Upper lobe of right lung (tissue), 1 donor: ENCODE measurements at regions not wholly inside any gene's neighbourhood (a gene's known extent, or its start where the extent isn't known, plus 50 kb on each side); places are given as distances from the start of the nearest gene placed in this dataset.

Experiments used
- ATAC-seq: fragments of 200-7000 bp; cut with Tn5 transposase; one replicate; pipeline ENCODE4 v1.9.1; 2020; ENCODE audit warnings: mild to moderate bottlenecking, moderate library complexity
- DNase-seq: peaks from one replicate; pipeline ENCODE4 v3.0.0-alpha.2; 2020
- H3K27ac ChIP-seq: fragments of 200-600 bp; one replicate; pipeline ENCODE4 v1.8.0; 2022
- H3K27me3 ChIP-seq: fragments of 200-600 bp; one replicate; pipeline ENCODE4 v1.8.0; 2022; ENCODE audit warnings: mild to moderate bottlenecking
- H3K36me3 ChIP-seq: fragments of 200-600 bp; one replicate; pipeline ENCODE4 v1.8.0; 2022
- H3K4me1 ChIP-seq: fragments of 200-600 bp; one replicate; pipeline ENCODE4 v1.8.0; 2022
- H3K4me3 ChIP-seq: fragments of 200-600 bp; one replicate; pipeline ENCODE4 v1.8.0; 2022; ENCODE audit warnings: mild to moderate bottlenecking
- H3K9me3 ChIP-seq: fragments of 200-600 bp; one replicate; pipeline ENCODE4 v1.8.0; 2022
- CTCF ChIP-seq: fragments of 200-600 bp; IDR thresholded peaks from one replicate; pipeline ENCODE4 v1.8.0; 2022; ENCODE audit warnings: antibody characterized with exemption
- intact Hi-C: fragments of 100-400 bp; cut with DNase I; formaldehyde crosslinking; loops from one replicate; pipeline ENCODE4 v1.11.0; 2022
- donor health status: DM: no; HTN: yes; CAD: no; lungs with severe emphysema.

GRCh38 chrX:149124526-149125108 is 380.5 kb downstream of the IDS start:
- no peaks in the 10 kb centered on the region for H3K4me1 ChIP-seq
- no peak for TF ChIP-seq CTCF
- H3K36me3 ChIP-seq, result no peaks in the 10 kb centered on the region
- no peaks in the 10 kb centered on the region for H3K9me3 ChIP-seq
- H3K4me3 ChIP-seq, result no peak overlapping the region
- H3K27ac ChIP-seq, result no peak overlapping the region
- DNase-seq (no peak), ATAC-seq (no peak)
- intact Hi-C loops, result no loop called here
- H3K27me3 ChIP-seq, result no peaks in the 10 kb centered on the region

- TF ChIP-seq CTCF, result no peak
- no peaks in the 10 kb centered on the region for H3K36me3 ChIP-seq
- no peaks in the 10 kb centered on the region for H3K9me3 ChIP-seq
- no peak overlapping the region for H3K27ac ChIP-seq
- ATAC-seq (no peak), DNase-seq (no peak)
- intact Hi-C loops, result no loop called here
- no peaks in the 10 kb centered on the region for H3K27me3 ChIP-seq
- H3K4me3 ChIP-seq, result no peak overlapping the region
- no peaks in the 10 kb centered on the region for H3K4me1 ChIP-seq
Measured at GRCh38 chrX:149121206-149121920, 383.7 kb downstream of the IDS start.

GRCh38 chrX:149120459-149120858 is 384.6 kb downstream of the IDS start:
- Histone ChIP-seq H3K36me3 (no peaks in the 10 kb centered on the region), H3K27ac (no peak overlapping the region), H3K4me3 (no peak overlapping the region), H3K9me3 (no peaks in the 10 kb centered on the region), H3K27me3 (no peaks in the 10 kb centered on the region), H3K4me1 (no peaks in the 10 kb centered on the region)
- intact Hi-C loops, result no loop called here
- DNase-seq, result no peak
- TF ChIP-seq CTCF, result no peak
- no peak for ATAC-seq

GRCh38 chrX:149114874-149115273 is 390.2 kb downstream of the IDS start:
- intact Hi-C loops, result no loop called here
- no peaks in the 10 kb centered on the region for H3K9me3 ChIP-seq
- H3K36me3 ChIP-seq, result no peaks in the 10 kb centered on the region
- no peak overlapping the region for H3K4me3 ChIP-seq
- no peak for TF ChIP-seq CTCF
- H3K27me3 ChIP-seq, result no peaks in the 10 kb centered on the region
- no peak for DNase-seq
- H3K27ac ChIP-seq, result no peak overlapping the region
- no peak for ATAC-seq
- H3K4me1 ChIP-seq, result no peaks in the 10 kb centered on the region

- ATAC-seq, result no peak
- intact Hi-C loops, result no loop called here
- Histone ChIP-seq H3K27ac (no peak overlapping the region), H3K4me1 (no peaks in the 10 kb centered on the region), H3K4me3 (no peak overlapping the region), H3K27me3 (no peaks in the 10 kb centered on the region), H3K9me3 (no peaks in the 10 kb centered on the region), H3K36me3 (no peaks in the 10 kb centered on the region)
- TF ChIP-seq CTCF, result no peak
- no peak for DNase-seq
Measured at GRCh38 chrX:149114001-149114400, 391.1 kb downstream of the IDS start.
